ENCODE measurements at regions not wholly inside any gene's neighbourhood (a gene's known extent, or its start where the extent isn't known, plus 50 kb on each side); places are given as distances from the start of the nearest gene placed in this dataset.

DNA sequence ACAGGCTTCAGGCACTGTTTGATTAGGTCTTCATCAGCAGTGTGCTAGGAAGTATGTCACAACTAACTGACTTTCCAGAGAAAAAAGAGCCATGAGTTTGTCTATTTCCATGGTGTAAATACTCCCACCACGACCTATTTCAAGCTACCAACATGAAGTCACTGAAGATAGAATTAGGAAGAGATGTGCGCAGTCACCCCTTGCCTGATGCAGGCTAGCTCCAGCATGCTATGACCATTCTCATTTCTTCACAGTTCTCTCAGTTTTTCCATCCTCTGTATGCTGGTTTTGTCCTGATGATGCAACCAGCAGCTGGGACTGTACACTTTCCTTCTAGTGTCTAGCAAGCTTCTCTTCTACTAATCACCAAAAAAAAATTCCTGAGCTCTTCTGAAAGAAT is 191.6 kb upstream of the NUDT4 start:
- H2AK5ac ChIP-seq (ENCODE audit: low read depth, low read length): no peak overlapping the region
- 93% methylated on average over 2 of the region's 2 CpGs; no CpG with 5 or more reads in 1 of the 2 experiments for WGBS, 2 experiments (ENCODE audit: extremely low coverage in 1 of 2, insufficient coverage in 1 of 2, insufficient read length in 1 of 2, insufficient replicate concordance in 2 of 2, low coverage in 1 of 2, low lambda C conversion rate in 2 of 2, missing lambda C conversion rate in 1 of 2)
- POLR2A ChIA-PET (ENCODE audit: partially characterized antibody): no interaction called here
- H3K79me1 ChIP-seq (ENCODE audit: low read depth, low read length): no peaks in the 10 kb centered on the region
- H3K4me3 ChIP-seq (ENCODE audit: extremely low read depth in 1 of 4, insufficient read depth in 2 of 4, low read depth in 3 of 4, low read length in 4 of 4): no peak overlapping the region
- no peak overlapping the region for H2BK15ac ChIP-seq (ENCODE audit: low read length)
- H2BK20ac ChIP-seq (ENCODE audit: low read length): no peak overlapping the region
- no peak overlapping the region for H3K4me2 ChIP-seq (ENCODE audit: insufficient read depth in 1 of 2, low read depth in 2 of 2, low read length in 2 of 2)
- no peak overlapping the region for H3K27ac ChIP-seq (ENCODE audit: low read depth, low read length)
- H2BK5ac ChIP-seq (ENCODE audit: low read depth, low read length): no peak overlapping the region
- DNase-seq (ENCODE audit: low read depth in 1 of 2, low spot score in 2 of 2) (no peak), FAIRE-seq (no peak)
- no peak overlapping the region for H3K23ac ChIP-seq (ENCODE audit: insufficient read length)
- H3K56ac ChIP-seq (replicated peaks; ENCODE audit: insufficient read length, low read depth, low read length): no peak overlapping the region
- H3K9me3 ChIP-seq (ENCODE audit: insufficient read depth in 2 of 2, low read depth in 1 of 2, low read length in 1 of 2): no peaks in the 10 kb centered on the region
- H3K27me3 ChIP-seq (replicated peaks in 1 of 4; ENCODE audit: control insufficient read depth in 3 of 4, extremely low read depth in 1 of 4, insufficient read depth in 3 of 4, low read length in 3 of 4): no peaks in the 10 kb centered on the region
- no peaks in the 10 kb centered on the region for H3K36me3 ChIP-seq (ENCODE audit: control insufficient read depth in 2 of 4, insufficient read depth in 4 of 4, low read length in 3 of 4)
- no peak overlapping the region for H2AFZ ChIP-seq (ENCODE audit: low read length)
- H4K5ac ChIP-seq (ENCODE audit: insufficient read length, low read depth, low read length): no peak overlapping the region
- no peak overlapping the region for H3K4ac ChIP-seq (replicated peaks; ENCODE audit: insufficient read length, low read depth, low read length)
- no peak overlapping the region for H3K9ac ChIP-seq (replicated peaks in 1 of 4; ENCODE audit: extremely low read depth in 1 of 4, low read depth in 3 of 4, low read length in 3 of 4)
- CTCF ChIA-PET (ENCODE audit: partially characterized antibody): interaction anchor here (0.6 to 1.5 kb wide), 5 partner anchors 30 to 470 kb away, joined by 3 to 4 read pairs (median 3); no protein-coding TSS in a partner anchor
- H3K4me1 ChIP-seq (replicated peaks in 1 of 4; ENCODE audit: control insufficient read depth in 3 of 4, insufficient read depth in 4 of 4, low read length in 3 of 4): no peaks in the 10 kb centered on the region
- H4K20me1 ChIP-seq (replicated peaks in 1 of 2; ENCODE audit: control insufficient read depth in 1 of 2, insufficient read depth in 2 of 2, low read length in 2 of 2): no peaks in the 10 kb centered on the region
- no peak overlapping the region for H2BK12ac ChIP-seq (ENCODE audit: low read depth, low read length)
- H2BK120ac ChIP-seq (replicated peaks; ENCODE audit: low read depth, low read length): no peak overlapping the region
- peaks cover 1% of the 10 kb centered on the region; the same call in 1 of the 2 replicates for H3K23me2 ChIP-seq (ENCODE audit: low read depth, low read length)
- no peak overlapping the region for H4K8ac ChIP-seq (ENCODE audit: extremely low read depth, insufficient read depth, low read length)
- no peak overlapping the region for H4K91ac ChIP-seq (replicated peaks; ENCODE audit: insufficient read length, low read length)
- H3K79me2 ChIP-seq (ENCODE audit: control insufficient read depth in 1 of 2, insufficient read depth in 2 of 2, low read length in 2 of 2): no peaks in the 10 kb centered on the region
- no peak overlapping the region for H3K18ac ChIP-seq (ENCODE audit: extremely low read depth, low read length)
- no peak overlapping the region for H3K14ac ChIP-seq (ENCODE audit: insufficient read length)
- TF ChIP-seq KDM4A (IDR thresholded peaks at IDR 0.05; ENCODE audit: low read depth, low read length, severe bottlenecking) (no peak), RNF2 (IDR thresholded peaks at IDR 0.05; ENCODE audit: borderline replicate concordance, low read depth, low read length, missing control alignments, poor library complexity, severe bottlenecking) (no peak), EZH2 (IDR thresholded peaks at IDR 0.05; ENCODE audit: low read depth, low read length, severe bottlenecking) (no peak), CBX8 (IDR thresholded peaks at IDR 0.05; ENCODE audit: borderline replicate concordance, low read depth, low read length) (no peak), SIX5 (IDR thresholded peaks at IDR 0.05; ENCODE audit: low read depth, low read length) (no peak), HDAC6 (IDR thresholded peaks at IDR 0.05; ENCODE audit: low read depth, low read length) (no peak), RBBP5 (IDR thresholded peaks at IDR 0.05; ENCODE audit: borderline replicate concordance, low read depth, low read length) (no peak), SP4 (IDR thresholded peaks at IDR 0.05; ENCODE audit: low read length) (no peak), EGR1 (IDR thresholded peaks at IDR 0.05; ENCODE audit: borderline replicate concordance, low read depth, low read length) (no peak), TCF12 (IDR thresholded peaks at IDR 0.05; ENCODE audit: low read depth, low read length) (no peak), SP2 (IDR thresholded peaks at IDR 0.05; ENCODE audit: low read length) (no peak), FOSL1 (IDR thresholded peaks at IDR 0.05; ENCODE audit: insufficient read depth, low read depth, low read length) (no peak), CBX5 (IDR thresholded peaks at IDR 0.05; ENCODE audit: low read depth, low read length) (no peak), ATF3 (IDR thresholded peaks at IDR 0.05; ENCODE audit: insufficient read depth, low read depth, low read length) (no peak), MAFK (IDR thresholded peaks at IDR 0.05; ENCODE audit: low read depth, low read length) (no peak)

Data from H1 (cell line).